ENCODE measurements at regions not wholly inside any gene's neighbourhood (a gene's known extent, or its start where the extent isn't known, plus 50 kb on each side); places are given as distances from the start of the nearest gene placed in this dataset.

DNA sequence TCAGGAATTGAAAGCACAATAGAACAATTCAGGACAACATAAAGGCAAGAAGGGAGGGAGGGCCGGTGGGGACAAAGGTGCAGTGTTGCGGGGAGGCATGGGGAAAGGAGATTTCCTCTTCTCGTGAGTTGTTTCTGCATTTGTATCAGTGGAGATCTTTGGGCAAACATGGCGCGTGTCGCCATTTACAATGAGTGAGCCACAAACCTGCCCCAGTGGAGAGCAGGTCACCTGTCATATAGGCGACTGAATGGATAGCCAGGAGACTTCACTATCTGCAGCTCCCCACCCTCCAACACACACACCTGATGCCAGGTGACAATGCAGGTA, 87.7 kb upstream of the SLC45A1 start:
- TF ChIP-seq ZBTB7A (IDR thresholded peaks at IDR 0.05; ENCODE audit: low read depth) (no peak), EGR1 (IDR thresholded peaks at IDR 0.05) (no peak), TEAD4 (IDR thresholded peaks at IDR 0.05) (no peak), NFIC (IDR thresholded peaks at IDR 0.05) (no peak), RAD21 (IDR thresholded peaks at IDR 0.05; ENCODE audit: low read depth) (no peak), TAF1 (IDR thresholded peaks at IDR 0.05; ENCODE audit: low read depth) (no peak), YY1 (IDR thresholded peaks at IDR 0.05; ENCODE audit: low read depth) (no peak), EP300 (IDR thresholded peaks at IDR 0.05; ENCODE audit: borderline replicate concordance) (no peak)
- TF ChIP-seq, protein P1, sequence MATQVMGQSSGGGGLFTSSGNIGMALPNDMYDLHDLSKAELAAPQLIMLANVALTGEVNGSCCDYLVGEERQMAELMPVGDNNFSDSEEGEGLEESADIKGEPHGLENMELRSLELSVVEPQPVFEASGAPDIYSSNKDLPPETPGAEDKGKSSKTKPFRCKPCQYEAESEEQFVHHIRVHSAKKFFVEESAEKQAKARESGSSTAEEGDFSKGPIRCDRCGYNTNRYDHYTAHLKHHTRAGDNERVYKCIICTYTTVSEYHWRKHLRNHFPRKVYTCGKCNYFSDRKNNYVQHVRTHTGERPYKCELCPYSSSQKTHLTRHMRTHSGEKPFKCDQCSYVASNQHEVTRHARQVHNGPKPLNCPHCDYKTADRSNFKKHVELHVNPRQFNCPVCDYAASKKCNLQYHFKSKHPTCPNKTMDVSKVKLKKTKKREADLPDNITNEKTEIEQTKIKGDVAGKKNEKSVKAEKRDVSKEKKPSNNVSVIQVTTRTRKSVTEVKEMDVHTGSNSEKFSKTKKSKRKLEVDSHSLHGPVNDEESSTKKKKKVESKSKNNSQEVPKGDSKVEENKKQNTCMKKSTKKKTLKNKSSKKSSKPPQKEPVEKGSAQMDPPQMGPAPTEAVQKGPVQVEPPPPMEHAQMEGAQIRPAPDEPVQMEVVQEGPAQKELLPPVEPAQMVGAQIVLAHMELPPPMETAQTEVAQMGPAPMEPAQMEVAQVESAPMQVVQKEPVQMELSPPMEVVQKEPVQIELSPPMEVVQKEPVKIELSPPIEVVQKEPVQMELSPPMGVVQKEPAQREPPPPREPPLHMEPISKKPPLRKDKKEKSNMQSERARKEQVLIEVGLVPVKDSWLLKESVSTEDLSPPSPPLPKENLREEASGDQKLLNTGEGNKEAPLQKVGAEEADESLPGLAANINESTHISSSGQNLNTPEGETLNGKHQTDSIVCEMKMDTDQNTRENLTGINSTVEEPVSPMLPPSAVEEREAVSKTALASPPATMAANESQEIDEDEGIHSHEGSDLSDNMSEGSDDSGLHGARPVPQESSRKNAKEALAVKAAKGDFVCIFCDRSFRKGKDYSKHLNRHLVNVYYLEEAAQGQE (IDR thresholded peaks at IDR 0.05; ENCODE audit: low read depth) = no peak
- TF ChIP-seq, protein P2, sequence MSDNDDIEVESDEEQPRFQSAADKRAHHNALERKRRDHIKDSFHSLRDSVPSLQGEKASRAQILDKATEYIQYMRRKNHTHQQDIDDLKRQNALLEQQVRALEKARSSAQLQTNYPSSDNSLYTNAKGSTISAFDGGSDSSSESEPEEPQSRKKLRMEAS (IDR thresholded peaks at IDR 0.05) = no peak

DNA sequence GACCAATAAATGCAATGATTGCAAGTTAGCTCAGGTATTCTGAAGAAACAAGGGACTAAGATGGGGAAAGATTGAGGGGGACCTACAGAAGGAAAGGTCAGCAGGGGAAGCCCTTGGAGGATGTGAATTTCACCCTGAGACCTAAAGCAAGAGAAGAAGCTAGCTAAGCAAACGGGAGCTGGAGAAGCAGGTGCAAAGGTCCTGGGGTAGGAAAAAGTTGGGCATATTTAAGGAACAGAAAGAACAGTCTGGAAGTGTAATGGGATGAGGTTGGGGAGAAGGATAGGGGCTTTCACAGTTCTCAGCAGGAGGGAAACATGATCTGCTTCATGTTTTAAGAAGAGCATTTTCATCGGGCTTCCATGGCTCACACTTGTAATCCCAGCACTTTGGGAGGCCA, 89.7 kb upstream of the SLC45A1 start:
- TF ChIP-seq ZBTB7A (IDR thresholded peaks at IDR 0.05; ENCODE audit: low read depth) (no peak), CREB1 (IDR thresholded peaks at IDR 0.05; ENCODE audit: low read depth) (no peak), CEBPB (IDR thresholded peaks at IDR 0.05) (no peak), EP300 (IDR thresholded peaks at IDR 0.05; ENCODE audit: borderline replicate concordance) (no peak), RAD21 (IDR thresholded peaks at IDR 0.05; ENCODE audit: low read depth) (no peak), NFIC (IDR thresholded peaks at IDR 0.05) (no peak), TAF1 (IDR thresholded peaks at IDR 0.05; ENCODE audit: low read depth) (no peak), TEAD4 (IDR thresholded peaks at IDR 0.05) (no peak), FOXM1 (IDR thresholded peaks at IDR 0.05; ENCODE audit: borderline replicate concordance, low read depth) (no peak), YY1 (IDR thresholded peaks at IDR 0.05; ENCODE audit: low read depth) (no peak), TCF12 (IDR thresholded peaks at IDR 0.05; ENCODE audit: low read depth) (no peak), EGR1 (IDR thresholded peaks at IDR 0.05) (no peak)
- TF ChIP-seq, protein P1 (IDR thresholded peaks at IDR 0.05; ENCODE audit: low read depth) = no peak
- TF ChIP-seq, protein P3, sequence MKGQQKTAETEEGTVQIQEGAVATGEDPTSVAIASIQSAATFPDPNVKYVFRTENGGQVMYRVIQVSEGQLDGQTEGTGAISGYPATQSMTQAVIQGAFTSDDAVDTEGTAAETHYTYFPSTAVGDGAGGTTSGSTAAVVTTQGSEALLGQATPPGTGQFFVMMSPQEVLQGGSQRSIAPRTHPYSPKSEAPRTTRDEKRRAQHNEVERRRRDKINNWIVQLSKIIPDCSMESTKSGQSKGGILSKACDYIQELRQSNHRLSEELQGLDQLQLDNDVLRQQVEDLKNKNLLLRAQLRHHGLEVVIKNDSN (IDR thresholded peaks at IDR 0.05) = no peak
- TF ChIP-seq, protein P2 (IDR thresholded peaks at IDR 0.05) = no peak

DNA sequence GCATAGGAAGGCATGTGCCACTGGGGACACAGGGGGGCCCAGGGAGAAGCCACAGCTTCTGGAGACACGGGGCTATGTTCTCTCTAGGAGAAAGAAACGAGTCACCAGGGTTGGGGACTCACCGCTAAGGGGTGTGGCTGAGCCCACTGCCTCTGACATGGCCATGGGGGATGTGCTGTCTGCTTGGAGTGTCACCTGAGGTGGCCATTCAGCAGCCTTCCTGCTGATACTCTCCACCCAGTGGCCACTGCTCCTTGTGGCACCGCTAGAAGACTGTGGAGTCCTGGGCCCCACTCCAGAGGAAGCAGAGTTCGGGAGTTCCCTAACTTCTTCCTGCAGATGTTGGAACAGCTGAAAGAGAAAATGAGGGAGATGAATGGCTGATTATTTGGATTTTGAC, 91.2 kb upstream of the SLC45A1 start:
- TF ChIP-seq TAF1 (IDR thresholded peaks at IDR 0.05; ENCODE audit: low read depth) (no peak), NFIC (IDR thresholded peaks at IDR 0.05) (no peak), EP300 (IDR thresholded peaks at IDR 0.05; ENCODE audit: borderline replicate concordance) (no peak), FOXM1 (IDR thresholded peaks at IDR 0.05; ENCODE audit: borderline replicate concordance, low read depth) (no peak), TCF12 (IDR thresholded peaks at IDR 0.05; ENCODE audit: low read depth) (no peak), YY1 (IDR thresholded peaks at IDR 0.05; ENCODE audit: low read depth) (no peak), CREB1 (IDR thresholded peaks at IDR 0.05; ENCODE audit: low read depth) (no peak), CEBPB (IDR thresholded peaks at IDR 0.05) (no peak), TEAD4 (IDR thresholded peaks at IDR 0.05) (no peak), ZBTB7A (IDR thresholded peaks at IDR 0.05; ENCODE audit: low read depth) (no peak)
- TF ChIP-seq, protein P3 (IDR thresholded peaks at IDR 0.05) = no peak
- TF ChIP-seq, protein P1 (IDR thresholded peaks at IDR 0.05; ENCODE audit: low read depth) = no peak

DNA sequence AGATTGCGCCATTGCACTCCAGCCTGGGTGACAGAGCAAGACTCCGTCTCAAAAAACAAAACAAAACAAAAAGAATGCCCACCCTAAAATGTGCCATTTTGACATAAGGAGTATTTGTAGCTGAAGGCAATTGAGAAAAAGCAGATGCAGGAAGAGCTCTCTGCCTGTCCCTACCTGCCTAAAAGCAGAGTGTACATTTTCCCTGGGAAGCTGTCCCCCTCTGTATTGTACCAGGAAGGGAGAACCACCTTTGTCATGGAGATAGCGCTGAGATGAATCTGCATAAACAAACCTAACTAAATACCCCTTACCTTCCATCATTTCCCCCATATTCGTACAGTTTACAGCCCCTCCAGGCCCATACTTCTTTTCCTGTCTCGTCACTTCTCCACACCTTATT, 94.4 kb upstream of the SLC45A1 start:
- TF ChIP-seq TEAD4 (IDR thresholded peaks at IDR 0.05) (no peak), CREB1 (IDR thresholded peaks at IDR 0.05; ENCODE audit: low read depth) (no peak), EP300 (IDR thresholded peaks at IDR 0.05; ENCODE audit: borderline replicate concordance) (no peak), RAD21 (IDR thresholded peaks at IDR 0.05; ENCODE audit: low read depth) (no peak), ZBTB7A (IDR thresholded peaks at IDR 0.05; ENCODE audit: low read depth) (no peak), NFIC (IDR thresholded peaks at IDR 0.05) (no peak), EGR1 (IDR thresholded peaks at IDR 0.05) (no peak), CEBPB (IDR thresholded peaks at IDR 0.05) (no peak), FOXM1 (IDR thresholded peaks at IDR 0.05; ENCODE audit: borderline replicate concordance, low read depth) (no peak), YY1 (IDR thresholded peaks at IDR 0.05; ENCODE audit: low read depth) (no peak), TCF12 (IDR thresholded peaks at IDR 0.05; ENCODE audit: low read depth) (no peak), TAF1 (IDR thresholded peaks at IDR 0.05; ENCODE audit: low read depth) (no peak)
- TF ChIP-seq, protein P3 (IDR thresholded peaks at IDR 0.05) = no peak
- TF ChIP-seq, protein P2 (IDR thresholded peaks at IDR 0.05) = no peak
- TF ChIP-seq, protein P1 (IDR thresholded peaks at IDR 0.05; ENCODE audit: low read depth) = no peak

All from Ishikawa (cell line).